ENCODE measurements at regions not wholly inside any gene's neighbourhood (a gene's known extent, or its start where the extent isn't known, plus 50 kb on each side); places are given as distances from the start of the nearest gene placed in this dataset.

- TF ChIP-seq EZH2 (IDR thresholded peaks at IDR 0.05; ENCODE audit: borderline replicate concordance, low read depth, low read length, severe bottlenecking) = no peak
- no peak for TF ChIP-seq MAX (IDR thresholded peaks at IDR 0.05; ENCODE audit: insufficient read depth, insufficient read length)
- TF ChIP-seq POLR2AphosphoS5 (IDR thresholded peaks at IDR 0.05; ENCODE audit: insufficient read depth, low read depth, low read length) = no peak
- TF ChIP-seq FOS (IDR thresholded peaks at IDR 0.05; ENCODE audit: borderline replicate concordance, insufficient read depth, low read length) = no peak
- TF ChIP-seq MYC (IDR thresholded peaks at IDR 0.05; ENCODE audit: low read depth, low read length) = no peak
- no peak for TF ChIP-seq JUN (IDR thresholded peaks at IDR 0.05; ENCODE audit: borderline replicate concordance, insufficient read depth, insufficient read length, low read depth)
- no peak for TF ChIP-seq CTCF (IDR thresholded peaks at IDR 0.05; ENCODE audit: extremely low read depth in 1 of 2, insufficient read depth in 1 of 2, low read depth in 1 of 2, low read length in 2 of 2)
- no peak for TF ChIP-seq POLR2A (IDR thresholded peaks at IDR 0.05; ENCODE audit: low read depth, low read length)
- Histone ChIP-seq H3K9me3 (replicated peaks; ENCODE audit: control insufficient read depth, insufficient read depth, low read length) (peaks cover 4% of the 10 kb centered on the region), H3K9ac (replicated peaks; ENCODE audit: extremely low read depth, insufficient read depth, low read length) (no peak overlapping the region), H3K4me1 (ENCODE audit: control insufficient read depth, extremely low read depth, insufficient read depth, low read length) (no peaks in the 10 kb centered on the region), H2AFZ (ENCODE audit: low read depth, low read length) (no peak overlapping the region), H3K4me3 (replicated peaks in 1 of 3; ENCODE audit: insufficient read depth in 1 of 3, low read depth in 1 of 3, low read length in 3 of 3) (no peak overlapping the region), H3K27me3 (ENCODE audit: control insufficient read depth in 2 of 2, insufficient read depth in 2 of 2, low read length in 2 of 2) (no peaks in the 10 kb centered on the region), H3K79me2 (ENCODE audit: control insufficient read depth, insufficient read depth, low read length) (no peaks in the 10 kb centered on the region), H3K4me2 (ENCODE audit: insufficient read depth, low read length) (no peak overlapping the region), H3K9me1 (replicated peaks; ENCODE audit: control insufficient read depth, extremely low read depth, insufficient read depth, low read length) (no peaks in the 10 kb centered on the region), H3K36me3 (ENCODE audit: control insufficient read depth in 2 of 2, extremely low read depth in 1 of 2, insufficient read depth in 2 of 2, low read length in 2 of 2) (no peaks in the 10 kb centered on the region), H4K20me1 (replicated peaks; ENCODE audit: control insufficient read depth, extremely low read depth, insufficient read depth, low read length) (no peaks in the 10 kb centered on the region), H3K27ac (ENCODE audit: insufficient read depth, low read depth, low read length) (no peak overlapping the region)
- intact Hi-C loops (cut with micrococcal nuclease) (no loop called here), dilution Hi-C loops (cut with MboI; ENCODE audit: extremely low pct_ligation_motif_present, low sequenced_read_pairs) (no loop called here)
- no peak for DNase-seq (ENCODE audit: low read depth, low spot score)
- CTCF ChIA-PET = no interaction called here
- BruUV-seq (replicated peaks) = no TSS peak
- POLR2A ChIA-PET = no interaction called here
- FAIRE-seq = no peak
Measured at GRCh38 chr5:165882099-165882498, 2376.7 kb downstream of the MAT2B start.

All from endothelial cell of umbilical vein (primary cell).